Epithelial cell of esophagus (primary cell): ENCODE measurements at regions not wholly inside any gene's neighbourhood (a gene's known extent, or its start where the extent isn't known, plus 50 kb on each side); places are given as distances from the start of the nearest gene placed in this dataset.
A peak's percentile ranks its signal among the peaks of the same experiment; 100 is the strongest.

Experiments used
- DNase-seq: peaks from one replicate; pipeline ENCODE4 v3.0.0; 2010; ENCODE audit warnings: low read depth
- H3K4me3 ChIP-seq: 2 replicates; pipeline ENCODE4 v1.5.1; 2011; ENCODE audit warnings: mild to moderate bottlenecking, low read length, control low read depth
- TF ChIP-seq, protein P1 (sequence below): IDR thresholded peaks from 2 replicates; pipeline ENCODE4 v1.5.1; 2011; ENCODE audit warnings: low read depth, mild to moderate bottlenecking, low read length, control low read depth, inconsistent platforms; ENCODE audit not compliant: insufficient read depth; ENCODE audit errors: missing control alignments

- H3K4me3 ChIP-seq: no peak overlapping the region
- no peak for DNase-seq
- TF ChIP-seq, protein P1, sequence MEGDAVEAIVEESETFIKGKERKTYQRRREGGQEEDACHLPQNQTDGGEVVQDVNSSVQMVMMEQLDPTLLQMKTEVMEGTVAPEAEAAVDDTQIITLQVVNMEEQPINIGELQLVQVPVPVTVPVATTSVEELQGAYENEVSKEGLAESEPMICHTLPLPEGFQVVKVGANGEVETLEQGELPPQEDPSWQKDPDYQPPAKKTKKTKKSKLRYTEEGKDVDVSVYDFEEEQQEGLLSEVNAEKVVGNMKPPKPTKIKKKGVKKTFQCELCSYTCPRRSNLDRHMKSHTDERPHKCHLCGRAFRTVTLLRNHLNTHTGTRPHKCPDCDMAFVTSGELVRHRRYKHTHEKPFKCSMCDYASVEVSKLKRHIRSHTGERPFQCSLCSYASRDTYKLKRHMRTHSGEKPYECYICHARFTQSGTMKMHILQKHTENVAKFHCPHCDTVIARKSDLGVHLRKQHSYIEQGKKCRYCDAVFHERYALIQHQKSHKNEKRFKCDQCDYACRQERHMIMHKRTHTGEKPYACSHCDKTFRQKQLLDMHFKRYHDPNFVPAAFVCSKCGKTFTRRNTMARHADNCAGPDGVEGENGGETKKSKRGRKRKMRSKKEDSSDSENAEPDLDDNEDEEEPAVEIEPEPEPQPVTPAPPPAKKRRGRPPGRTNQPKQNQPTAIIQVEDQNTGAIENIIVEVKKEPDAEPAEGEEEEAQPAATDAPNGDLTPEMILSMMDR: no peak
These were observed 1201.1 kb upstream of the SLC10A2 start for GRCh38 chr13:104267206-104267811.

GRCh38 chr13:104256701-104257100 is 1190.5 kb upstream of the SLC10A2 start:
- TF ChIP-seq, protein P1: no peak
- no peak for DNase-seq
- no peak overlapping the region for H3K4me3 ChIP-seq

DNA sequence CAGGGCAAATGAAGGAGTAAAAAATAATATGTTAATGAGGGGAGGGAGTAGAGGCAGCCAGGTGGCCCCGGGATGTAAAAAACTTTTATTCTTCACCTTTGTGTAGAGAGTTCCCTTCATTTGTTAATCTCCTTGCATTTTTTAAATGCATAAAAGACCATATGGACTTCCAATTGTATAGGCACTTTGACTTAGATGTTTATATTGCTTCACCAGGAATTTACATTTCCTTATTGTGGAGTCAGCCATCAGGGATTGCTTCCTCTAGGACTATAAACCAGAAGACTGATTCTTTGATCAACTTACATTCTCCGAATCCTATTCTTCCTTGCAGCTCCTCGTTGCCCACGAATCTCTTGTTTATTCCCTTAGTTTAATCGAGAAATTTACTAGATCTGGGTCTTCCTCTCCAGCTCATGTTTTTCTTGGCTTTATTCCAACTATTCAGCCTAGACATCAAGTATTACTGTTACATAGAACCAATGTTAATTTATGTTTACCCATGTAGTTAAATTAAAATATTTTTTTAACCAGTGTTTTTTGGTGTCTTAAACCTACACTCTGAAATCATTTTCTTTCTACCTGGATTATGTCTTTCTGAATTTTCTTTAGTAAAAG is 1187.0 kb upstream of the SLC10A2 start:
- DNase-seq: peak; percentile 15
- H3K4me3 ChIP-seq: no peak overlapping the region
- TF ChIP-seq, protein P1: no peak

DNA sequence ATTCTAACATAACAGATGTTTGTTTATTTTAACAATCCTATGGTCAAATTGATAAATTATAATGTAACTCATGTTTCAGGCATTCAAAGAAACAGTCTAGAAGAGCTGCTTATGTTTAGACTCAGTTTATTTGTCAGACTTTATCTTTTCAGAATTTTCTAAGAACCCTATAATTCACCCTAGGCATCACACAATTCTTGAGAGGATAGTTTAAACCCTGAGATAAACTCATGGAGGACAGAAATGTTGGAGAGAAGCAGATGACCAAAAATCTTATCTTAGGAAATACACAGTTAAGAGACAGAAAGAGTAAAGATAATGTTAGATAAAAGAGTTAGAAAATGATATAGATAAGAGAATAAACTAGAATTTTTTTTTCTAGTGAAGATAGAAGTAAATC is 1185.7 kb upstream of the SLC10A2 start:
- TF ChIP-seq, protein P1: no peak
- no peak for DNase-seq
- no peak overlapping the region for H3K4me3 ChIP-seq

DNA sequence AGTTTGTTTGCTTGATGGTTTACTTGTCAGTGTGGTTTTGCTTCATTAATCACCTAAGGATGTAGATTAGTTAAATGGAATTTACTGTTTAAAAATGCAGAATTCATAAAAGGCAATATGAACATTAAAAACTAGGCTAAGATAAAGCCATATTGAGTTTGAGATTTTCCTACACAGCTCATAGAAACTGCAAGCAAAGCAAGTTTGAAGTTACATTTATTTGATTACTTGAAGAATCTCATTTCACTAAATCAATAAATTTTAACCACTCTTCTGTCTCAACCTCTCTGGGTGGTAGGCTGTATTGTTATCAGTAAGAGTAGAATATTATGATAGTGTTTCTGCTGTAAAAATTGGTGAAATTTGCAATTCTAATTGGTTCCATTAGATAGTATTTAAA is 1180.7 kb upstream of the SLC10A2 start:
- H3K4me3 ChIP-seq: no peak overlapping the region
- DNase-seq: no peak
- TF ChIP-seq, protein P1: no peak

DNA sequence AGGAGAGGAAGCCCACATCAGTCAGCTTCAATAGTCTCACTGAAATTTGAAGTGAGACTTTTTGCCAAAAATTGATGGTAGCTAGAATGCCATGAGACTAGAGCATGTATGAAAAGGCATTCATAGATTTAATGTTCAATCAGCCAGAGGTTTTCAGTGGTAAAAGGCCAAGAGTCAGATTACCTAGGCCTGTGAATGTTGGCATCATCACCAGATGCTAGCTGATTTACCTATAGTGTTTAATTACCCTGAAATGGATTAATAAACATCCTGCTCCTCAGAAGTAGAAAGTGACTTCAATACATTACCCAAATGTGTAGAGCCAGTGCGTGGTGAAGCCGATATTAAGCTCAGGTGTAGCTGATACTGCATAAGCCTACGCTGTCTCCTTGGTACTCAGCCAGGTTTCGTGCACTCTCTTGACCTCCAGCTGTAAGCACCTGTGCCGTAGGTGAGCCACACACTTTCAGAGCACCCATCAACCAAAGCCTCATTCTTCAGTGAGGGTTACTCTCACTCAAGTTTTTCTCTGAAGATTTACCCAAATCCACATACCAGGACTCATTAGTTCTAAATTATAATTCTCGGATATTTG is 1140.3 kb upstream of the SLC10A2 start:
- TF ChIP-seq, protein P1: no peak
- H3K4me3 ChIP-seq: no peak overlapping the region
- no peak for DNase-seq
